H1 (cell line): ENCODE measurements at regions not wholly inside any gene's neighbourhood (a gene's known extent, or its start where the extent isn't known, plus 50 kb on each side); places are given as distances from the start of the nearest gene placed in this dataset.
"Not testable (repeated sequence)": the region's sequence is repeated elsewhere in the genome, so short reads cannot be mapped to it uniquely, and the experiment has no call there.

ENCODE experiments used
- CTCF ChIA-PET: fragments of 300-600 bp; sonication (Branson Sonifier 250); formaldehyde crosslinking; loops from one replicate; lab custom pipeline; 2021; ENCODE audit not compliant: partially characterized antibody; lab: Charles Lee
- POLR2A ChIA-PET: fragments of 300-600 bp; sonication (Branson Sonifier 250); formaldehyde crosslinking; loops from one replicate; lab custom pipeline; 2021; ENCODE audit warnings: inconsistent platforms; ENCODE audit not compliant: partially characterized antibody; lab: Charles Lee
- DNase-seq, 2 experiments: peaks; one replicate each; pipeline versions ENCODE4 v3.0.0 to v3.0.0-alpha.2; 2010 to 2022; ENCODE audit warnings: low spot score in 2 of 2, low read depth in 1 of 2, mixed read lengths in 1 of 2
- FAIRE-seq: peaks from 2 replicates; lab custom pipeline; 2011; peaks lifted over from hg19 to GRCh38; lab: Jason Lieb, UNC
- H2AFZ ChIP-seq: 2 replicates; pipeline ENCODE4 v1.8.1; 2012; ENCODE audit warnings: low read length, inconsistent platforms
- H2AK5ac ChIP-seq: 2 replicates; pipeline ENCODE4 v1.6.1; 2013; ENCODE audit warnings: low read depth, low read length
- H2BK120ac ChIP-seq: replicated peaks from 2 replicates; pipeline ENCODE3; 2013; ENCODE audit warnings: low read depth, low read length, inconsistent platforms
- H2BK12ac ChIP-seq: 2 replicates; pipeline ENCODE4 v1.6.1; 2013; ENCODE audit warnings: low read depth, low read length
- H2BK15ac ChIP-seq: 2 replicates; pipeline ENCODE4 v1.6.1; 2013; ENCODE audit warnings: low read length
- H2BK20ac ChIP-seq: 2 replicates; pipeline ENCODE4 v1.6.1; 2013; ENCODE audit warnings: low read length
- H2BK5ac ChIP-seq: 2 replicates; pipeline ENCODE4 v1.6.1; 2013; ENCODE audit warnings: low read depth, low read length
- H3K14ac ChIP-seq: 2 replicates; pipeline ENCODE4 v1.6.1; 2013; ENCODE audit warnings: inconsistent platforms; ENCODE audit not compliant: insufficient read length
- H3K18ac ChIP-seq: 2 replicates; pipeline ENCODE4 v1.6.1; 2013; ENCODE audit warnings: low read length; ENCODE audit errors: extremely low read depth
- H3K23ac ChIP-seq: 2 replicates; pipeline ENCODE4 v1.6.1; 2013; ENCODE audit warnings: inconsistent platforms; ENCODE audit not compliant: insufficient read length
- H3K23me2 ChIP-seq: 2 replicates; pipeline ENCODE4 v1.6.1; 2013; ENCODE audit warnings: low read depth, low read length
- H3K27ac ChIP-seq: 2 replicates; pipeline ENCODE4 v1.6.1; 2011; ENCODE audit warnings: low read depth, low read length, inconsistent platforms
- H3K27me3 ChIP-seq, 4 experiments: replicated peaks in 1 of 4; 1 replicate in 1 of 4; 2 replicates in 3 of 4; pipeline versions ENCODE4 v1.6.1 to v1.8.1; 2011 to 2013; ENCODE audit warnings: low read length in 3 of 4, mild to moderate bottlenecking in 3 of 4, inconsistent platforms in 2 of 4, mixed read lengths in 2 of 4, moderate library complexity in 1 of 4; ENCODE audit not compliant: control insufficient read depth in 3 of 4, insufficient read depth in 3 of 4; ENCODE audit errors: extremely low read depth in 1 of 4
- H3K36me3 ChIP-seq, 4 experiments: 2 replicates each; pipeline versions ENCODE4 v1.6.1 to v1.8.1; 2011 to 2013; ENCODE audit warnings: mild to moderate bottlenecking in 4 of 4, low read length in 3 of 4, moderate library complexity in 2 of 4, control low read depth in 1 of 4, inconsistent platforms in 1 of 4; ENCODE audit not compliant: insufficient read depth in 4 of 4, control insufficient read depth in 2 of 4
- H3K4ac ChIP-seq: replicated peaks from 2 replicates; pipeline ENCODE3; 2013; ENCODE audit warnings: low read length, low read depth, mixed read lengths, inconsistent platforms; ENCODE audit not compliant: insufficient read length
- H3K4me1 ChIP-seq, 4 experiments: replicated peaks in 1 of 4; 1 replicate in 1 of 4; 2 replicates in 3 of 4; pipeline versions ENCODE4 v1.6.1 to v1.8.1; 2011 to 2013; ENCODE audit warnings: low read length in 3 of 4, inconsistent platforms in 2 of 4, mixed read lengths in 1 of 4; ENCODE audit not compliant: insufficient read depth in 4 of 4, control insufficient read depth in 3 of 4
- H3K4me2 ChIP-seq, 2 experiments: 2 replicates each; pipeline versions ENCODE4 v1.6.1 to v1.8.1; 2011 to 2013; ENCODE audit warnings: low read depth in 2 of 2, low read length in 2 of 2, control low read depth in 1 of 2, inconsistent platforms in 1 of 2, mild to moderate bottlenecking in 1 of 2; ENCODE audit not compliant: insufficient read depth in 1 of 2
- H3K4me3 ChIP-seq, 4 experiments: fragments of 200-600, 300-600 bp in 1 of 4; sonication (generic), shearing (Covaris generic), sonication (Bioruptor Twin) in 1 of 4; 2 replicates each; pipeline versions ENCODE4 v1.5.1 to v1.8.1; 2011 to 2016; ENCODE audit warnings: low read length in 4 of 4, low read depth in 3 of 4, control low read depth in 2 of 4, inconsistent platforms in 2 of 4, mild to moderate bottlenecking in 2 of 4, mixed read lengths in 1 of 4, moderate library complexity in 1 of 4; ENCODE audit not compliant: insufficient read depth in 2 of 4; ENCODE audit errors: extremely low read depth in 1 of 4
- H3K56ac ChIP-seq: replicated peaks from 2 replicates; pipeline ENCODE3; 2013; ENCODE audit warnings: low read depth, mild to moderate bottlenecking, mixed read lengths, low read length, inconsistent platforms; ENCODE audit not compliant: insufficient read length
- H3K79me1 ChIP-seq: 2 replicates; pipeline ENCODE4 v1.6.1; 2013; ENCODE audit warnings: low read depth, low read length, control low read depth
- H3K79me2 ChIP-seq, 2 experiments: 2 replicates each; pipeline versions ENCODE4 v1.6.1 to v1.8.1; 2012 to 2013; ENCODE audit warnings: low read length in 2 of 2, mild to moderate bottlenecking in 2 of 2, inconsistent platforms in 1 of 2; ENCODE audit not compliant: insufficient read depth in 2 of 2, control insufficient read depth in 1 of 2
- H3K9ac ChIP-seq, 4 experiments: replicated peaks in 1 of 4; 1 replicate in 1 of 4; 2 replicates in 3 of 4; pipeline versions ENCODE4 v1.6.1 to v1.8.1; 2011 to 2013; ENCODE audit warnings: low read depth in 3 of 4, low read length in 3 of 4, control low read depth in 2 of 4, mild to moderate bottlenecking in 2 of 4, moderate library complexity in 2 of 4, inconsistent platforms in 1 of 4; ENCODE audit errors: extremely low read depth in 1 of 4
- H3K9me3 ChIP-seq, 2 experiments: 2 replicates each; pipeline versions ENCODE4 v1.6.1 to v1.8.1; 2012 to 2013; ENCODE audit warnings: mild to moderate bottlenecking in 2 of 2, moderate library complexity in 2 of 2, control low read depth in 1 of 2, inconsistent platforms in 1 of 2, low read depth in 1 of 2, low read length in 1 of 2, mixed read lengths in 1 of 2; ENCODE audit not compliant: insufficient read depth in 2 of 2
- H4K20me1 ChIP-seq, 2 experiments: replicated peaks in 1 of 2; 2 replicates each; pipeline versions ENCODE3 to v1.8.1; 2011 to 2013; ENCODE audit warnings: inconsistent platforms in 2 of 2, low read length in 2 of 2, mild to moderate bottlenecking in 1 of 2; ENCODE audit not compliant: insufficient read depth in 2 of 2, control insufficient read depth in 1 of 2
- H4K5ac ChIP-seq: 2 replicates; pipeline ENCODE4 v1.6.1; 2013; ENCODE audit warnings: low read length, low read depth, mixed read lengths, inconsistent platforms; ENCODE audit not compliant: insufficient read length
- H4K8ac ChIP-seq: 2 replicates; pipeline ENCODE4 v1.8.0; 2013; ENCODE audit warnings: mild to moderate bottlenecking, moderate library complexity, low read length, inconsistent platforms; ENCODE audit not compliant: insufficient read depth; ENCODE audit errors: extremely low read depth
- H4K91ac ChIP-seq: replicated peaks from 2 replicates; pipeline ENCODE3; 2013; ENCODE audit warnings: low read length, mixed read lengths, inconsistent platforms; ENCODE audit not compliant: insufficient read length
- WGBS, 2 experiments: shearing (Covaris generic) in 1 of 2; methylation state at CpG; one replicate each; pipeline versions ENCODE4 v1.1.6 to v1.1.7; 2013 to 2015; ENCODE audit warnings: low lambda C conversion rate in 2 of 2, mixed read lengths in 2 of 2, inconsistent platforms in 1 of 2, low coverage in 1 of 2, missing lambda C conversion rate in 1 of 2; ENCODE audit not compliant: insufficient replicate concordance in 2 of 2, insufficient coverage in 1 of 2, insufficient read length in 1 of 2; ENCODE audit errors: extremely low coverage in 1 of 2, missing lambda C conversion rate in 1 of 2; 5-methylcytosine and 5-hydroxymethylcytosine counted together

DNA sequence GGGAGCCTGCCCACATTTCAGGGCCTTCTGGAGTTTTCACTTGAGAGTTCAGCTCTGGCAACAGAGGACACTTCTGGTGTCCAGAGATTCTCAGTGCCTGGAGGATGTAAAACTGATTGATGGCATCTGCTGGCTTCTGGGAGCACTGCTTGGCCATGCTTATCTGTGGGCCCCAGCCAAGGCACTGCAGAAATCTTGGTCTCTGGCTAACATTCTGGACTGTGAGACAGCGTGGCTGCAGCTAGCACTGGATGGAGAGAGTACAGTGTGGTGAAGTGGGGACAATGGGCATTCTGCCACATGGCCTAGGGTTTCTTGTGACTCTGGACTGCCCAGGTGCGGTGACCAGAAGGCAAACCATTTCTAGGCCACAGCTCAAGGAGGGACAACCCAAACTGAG lies 1479.4 kb upstream of the DEFB115 start:
- H4K20me1 ChIP-seq, H2BK12ac ChIP-seq, H4K8ac ChIP-seq, H3K27ac ChIP-seq, DNase-seq, POLR2A ChIA-PET, H3K23ac ChIP-seq, FAIRE-seq, CTCF ChIA-PET, H3K4me3 ChIP-seq, H3K23me2 ChIP-seq, H3K18ac ChIP-seq, H3K56ac ChIP-seq, H3K79me1 ChIP-seq, H3K27me3 ChIP-seq, H2AK5ac ChIP-seq, H2BK120ac ChIP-seq, H2BK15ac ChIP-seq, H2BK5ac ChIP-seq, H3K36me3 ChIP-seq, H3K4me1 ChIP-seq, H3K9ac ChIP-seq, H3K79me2 ChIP-seq, H3K14ac ChIP-seq, H4K5ac ChIP-seq, H4K91ac ChIP-seq, H3K4me2 ChIP-seq, H2AFZ ChIP-seq, H2BK20ac ChIP-seq, H3K4ac ChIP-seq: not testable (repeated sequence)
- WGBS, 2 experiments: 27% methylated on average over 2 of the region's 2 CpGs; no CpG with 5 or more reads in 1 of the 2 experiments
- peaks cover 15 to 37% of the 10 kb centered on the region in 2 experiments; a peak in 3 of 4 replicates for H3K9me3 ChIP-seq

- H3K79me1 ChIP-seq, POLR2A ChIA-PET, H3K27me3 ChIP-seq, H4K91ac ChIP-seq, H3K4ac ChIP-seq, H2AFZ ChIP-seq, H3K27ac ChIP-seq, H3K23ac ChIP-seq, H3K36me3 ChIP-seq, H2BK12ac ChIP-seq, H4K5ac ChIP-seq, H2BK120ac ChIP-seq, FAIRE-seq, H2AK5ac ChIP-seq, H3K4me2 ChIP-seq, H3K18ac ChIP-seq, H3K4me3 ChIP-seq, H4K20me1 ChIP-seq, H3K14ac ChIP-seq, H3K4me1 ChIP-seq, H4K8ac ChIP-seq, CTCF ChIA-PET, H3K9ac ChIP-seq, H2BK20ac ChIP-seq, H3K79me2 ChIP-seq, DNase-seq, H3K56ac ChIP-seq, H2BK5ac ChIP-seq, H2BK15ac ChIP-seq, H3K23me2 ChIP-seq: not testable (repeated sequence)
- H3K9me3 ChIP-seq: peaks cover 10 to 54% of the 10 kb centered on the region in 2 experiments; a peak in 3 of 4 replicates
- 73% methylated on average over 7 of the region's 7 CpGs; no CpG with 5 or more reads in 1 of the 2 experiments for WGBS, 2 experiments
These were observed 1476.2 kb upstream of the DEFB115 start for GRCh38 chr20:29781217-29781616.
